ENCODE measurements at regions not wholly inside any gene's neighbourhood (a gene's known extent, or its start where the extent isn't known, plus 50 kb on each side); places are given as distances from the start of the nearest gene placed in this dataset.
A peak's percentile ranks its signal among the peaks of the same experiment; 100 is the strongest.

DNA sequence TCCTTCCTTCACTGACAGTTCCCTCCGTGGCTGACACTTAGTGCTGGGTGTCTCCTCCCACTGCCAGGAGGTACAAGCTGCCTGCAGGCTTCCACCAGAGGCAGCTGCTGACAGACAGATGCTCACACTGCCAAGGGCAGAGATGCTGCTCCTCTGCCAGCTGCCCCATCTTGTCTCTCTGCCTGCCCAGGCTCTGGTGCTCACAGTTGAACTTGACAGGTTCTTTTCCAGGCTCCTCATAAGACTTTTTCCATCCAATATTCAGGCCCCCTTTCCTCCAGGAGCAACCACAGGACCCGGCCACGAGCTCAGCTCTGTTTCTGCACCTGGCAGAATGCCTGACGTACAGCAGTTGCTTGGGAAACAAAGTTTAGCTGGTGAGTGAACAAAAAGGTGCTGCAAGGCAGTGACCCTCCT is 79.8 kb downstream of the PSMB1 start:
- H3K36me3 ChIP-seq = no peaks in the 10 kb centered on the region
- ATAC-seq = no peak
- DNase-seq = no peak

DNA sequence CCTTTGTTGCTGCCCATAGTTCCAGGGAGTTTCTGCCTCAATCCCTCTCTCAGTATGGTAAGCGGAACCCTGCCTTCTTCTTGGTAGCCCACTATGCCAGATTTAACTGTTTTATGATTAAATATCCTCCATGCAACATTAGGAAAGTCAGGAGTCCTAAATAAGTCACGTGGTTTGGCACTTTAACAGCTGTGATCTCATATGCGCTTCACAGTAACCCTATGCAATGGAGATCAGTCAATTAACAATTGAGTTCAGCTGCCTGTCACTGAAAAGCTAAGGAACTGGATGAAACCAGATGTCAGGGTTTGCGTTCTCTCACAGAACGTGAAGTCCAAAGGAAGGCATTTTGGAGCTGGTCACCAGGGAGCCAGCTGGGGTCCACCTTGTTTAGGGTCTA is 81.6 kb downstream of the PSMB1 start:
- peaks cover 8% of the 10 kb centered on the region for H3K27me3 ChIP-seq (ENCODE audit: low read depth)
- H3K9me3 ChIP-seq = no peaks in the 10 kb centered on the region
- intact Hi-C loops (cut with DNase I) = no loop called here
- ATAC-seq (no peak), DNase-seq (no peak)
- H3K4me1 ChIP-seq = no peaks in the 10 kb centered on the region
- TF ChIP-seq, protein P1, sequence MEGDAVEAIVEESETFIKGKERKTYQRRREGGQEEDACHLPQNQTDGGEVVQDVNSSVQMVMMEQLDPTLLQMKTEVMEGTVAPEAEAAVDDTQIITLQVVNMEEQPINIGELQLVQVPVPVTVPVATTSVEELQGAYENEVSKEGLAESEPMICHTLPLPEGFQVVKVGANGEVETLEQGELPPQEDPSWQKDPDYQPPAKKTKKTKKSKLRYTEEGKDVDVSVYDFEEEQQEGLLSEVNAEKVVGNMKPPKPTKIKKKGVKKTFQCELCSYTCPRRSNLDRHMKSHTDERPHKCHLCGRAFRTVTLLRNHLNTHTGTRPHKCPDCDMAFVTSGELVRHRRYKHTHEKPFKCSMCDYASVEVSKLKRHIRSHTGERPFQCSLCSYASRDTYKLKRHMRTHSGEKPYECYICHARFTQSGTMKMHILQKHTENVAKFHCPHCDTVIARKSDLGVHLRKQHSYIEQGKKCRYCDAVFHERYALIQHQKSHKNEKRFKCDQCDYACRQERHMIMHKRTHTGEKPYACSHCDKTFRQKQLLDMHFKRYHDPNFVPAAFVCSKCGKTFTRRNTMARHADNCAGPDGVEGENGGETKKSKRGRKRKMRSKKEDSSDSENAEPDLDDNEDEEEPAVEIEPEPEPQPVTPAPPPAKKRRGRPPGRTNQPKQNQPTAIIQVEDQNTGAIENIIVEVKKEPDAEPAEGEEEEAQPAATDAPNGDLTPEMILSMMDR (IDR thresholded peaks at IDR 0.05) = no peak
- no peaks in the 10 kb centered on the region for H3K36me3 ChIP-seq
- no peak overlapping the region for H3K4me3 ChIP-seq
- no peak overlapping the region for H3K27ac ChIP-seq

More for the DNA sequence above, 79.8 kb downstream of the PSMB1 start:
- no peaks in the 10 kb centered on the region for H3K4me1 ChIP-seq
- H3K9me3 ChIP-seq = no peaks in the 10 kb centered on the region
- intact Hi-C loops (cut with DNase I) = no loop called here
- no peak overlapping the region for H3K27ac ChIP-seq
- peaks cover 8% of the 10 kb centered on the region for H3K27me3 ChIP-seq (ENCODE audit: low read depth)
- TF ChIP-seq, protein P1 (IDR thresholded peaks at IDR 0.05) = no peak
- H3K4me3 ChIP-seq = no peak overlapping the region

DNA sequence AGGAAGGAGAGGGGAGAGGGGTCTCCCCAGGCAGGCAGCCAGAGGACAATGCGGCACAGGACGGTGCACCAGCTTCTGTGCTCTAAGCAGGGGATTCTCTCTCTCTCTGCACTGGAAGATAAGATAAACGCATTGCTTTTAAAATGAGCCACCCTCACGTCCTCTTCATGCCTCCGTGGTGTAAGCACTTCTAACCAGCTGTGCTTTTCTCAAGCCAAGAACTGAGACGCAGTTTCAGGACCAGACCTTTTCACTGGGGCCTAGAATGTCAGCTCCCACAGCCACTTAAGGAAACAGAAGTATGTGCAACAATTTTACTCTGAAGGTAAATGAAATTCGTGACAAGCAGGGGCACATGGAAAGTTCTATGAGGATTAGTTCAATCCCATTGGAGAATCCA is 82.4 kb downstream of the PSMB1 start:
- TF ChIP-seq, protein P1 (IDR thresholded peaks at IDR 0.05) = no peak
- DNase-seq = no peak
- H3K27ac ChIP-seq = no peak overlapping the region

DNA sequence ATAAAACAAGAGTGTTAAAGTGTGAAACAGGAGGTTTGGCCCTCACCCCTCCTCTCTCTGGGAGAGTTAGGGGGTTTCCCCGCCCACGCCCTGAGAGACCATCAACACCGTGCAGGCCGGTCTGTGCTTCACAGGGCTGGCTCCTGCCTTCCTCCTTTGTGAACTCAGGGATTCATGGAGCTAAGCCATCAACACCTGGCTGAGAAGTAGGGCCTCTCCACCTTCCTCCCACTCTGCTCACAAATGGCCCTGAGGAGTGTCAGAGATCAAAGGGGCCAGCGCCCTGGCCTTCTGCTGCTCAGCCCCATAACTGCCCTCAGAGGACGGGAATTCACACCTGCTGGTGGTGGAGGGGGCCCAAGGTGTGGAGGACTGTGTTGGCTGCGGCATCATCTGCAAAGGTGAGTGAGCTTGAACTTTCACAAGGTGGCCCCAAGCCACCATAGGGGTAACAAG is 88.6 kb downstream of the PSMB1 start:
- ATAC-seq = peak; percentile 14 to 26
- TF ChIP-seq, protein P1 (IDR thresholded peaks at IDR 0.05) = no peak
- intact Hi-C loops (cut with DNase I) = no loop called here

More for the DNA sequence above, 82.4 kb downstream of the PSMB1 start:
- H3K9me3 ChIP-seq = no peaks in the 10 kb centered on the region
- peaks cover 8% of the 10 kb centered on the region for H3K27me3 ChIP-seq (ENCODE audit: low read depth)
- H3K36me3 ChIP-seq = no peaks in the 10 kb centered on the region
- no peak for ATAC-seq
- no peak overlapping the region for H3K4me3 ChIP-seq
- no peaks in the 10 kb centered on the region for H3K4me1 ChIP-seq
- intact Hi-C loops (cut with DNase I) = no loop called here

DNA sequence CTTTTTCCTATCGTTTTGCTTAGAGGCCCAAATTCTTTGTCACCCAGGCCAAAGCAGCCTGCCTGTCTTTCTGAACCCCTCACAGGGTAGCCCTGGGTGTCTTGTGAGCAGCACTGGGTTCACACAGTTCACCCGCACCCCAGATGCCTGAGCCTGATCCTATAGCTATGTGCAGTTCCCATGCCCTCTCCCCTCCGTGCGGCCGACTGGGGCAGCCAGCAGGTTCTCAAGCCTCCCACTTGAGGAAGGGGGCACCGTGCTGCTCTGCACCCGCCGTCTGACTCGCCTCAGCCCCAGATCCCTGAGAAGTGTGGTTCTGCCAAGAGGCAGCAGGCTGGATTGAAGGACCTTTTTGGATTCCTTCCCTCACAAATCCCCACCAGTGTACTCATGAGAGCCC is 89.0 kb downstream of the PSMB1 start:
- H3K36me3 ChIP-seq = no peaks in the 10 kb centered on the region
- H3K27me3 ChIP-seq (ENCODE audit: low read depth) = no peaks in the 10 kb centered on the region
- peaks cover 9% of the 10 kb centered on the region for H3K4me1 ChIP-seq
- no peak overlapping the region for H3K27ac ChIP-seq
- no peak for DNase-seq
- intact Hi-C loops (cut with DNase I) = no loop called here
- TF ChIP-seq, protein P1 (IDR thresholded peaks at IDR 0.05) = no peak
- H3K9me3 ChIP-seq = no peaks in the 10 kb centered on the region
- ATAC-seq = peak in 1 of 2 donors; percentile 25
- no peak overlapping the region for H3K4me3 ChIP-seq

More for the DNA sequence above, 88.6 kb downstream of the PSMB1 start:
- no peak overlapping the region for H3K27ac ChIP-seq
- no peak overlapping the region for H3K4me3 ChIP-seq
- peaks cover 9% of the 10 kb centered on the region for H3K4me1 ChIP-seq
- no peaks in the 10 kb centered on the region for H3K27me3 ChIP-seq (ENCODE audit: low read depth)
- no peak for DNase-seq
- H3K9me3 ChIP-seq = no peaks in the 10 kb centered on the region
- H3K36me3 ChIP-seq = no peaks in the 10 kb centered on the region
